ENCODE measurements at regions not wholly inside any gene's neighbourhood (a gene's known extent, or its start where the extent isn't known, plus 50 kb on each side); places are given as distances from the start of the nearest gene placed in this dataset.

- no peak overlapping the region for H3K4me2 ChIP-seq (ENCODE audit: extremely low read depth, insufficient read depth, low read length)
- TF ChIP-seq, protein P1, sequence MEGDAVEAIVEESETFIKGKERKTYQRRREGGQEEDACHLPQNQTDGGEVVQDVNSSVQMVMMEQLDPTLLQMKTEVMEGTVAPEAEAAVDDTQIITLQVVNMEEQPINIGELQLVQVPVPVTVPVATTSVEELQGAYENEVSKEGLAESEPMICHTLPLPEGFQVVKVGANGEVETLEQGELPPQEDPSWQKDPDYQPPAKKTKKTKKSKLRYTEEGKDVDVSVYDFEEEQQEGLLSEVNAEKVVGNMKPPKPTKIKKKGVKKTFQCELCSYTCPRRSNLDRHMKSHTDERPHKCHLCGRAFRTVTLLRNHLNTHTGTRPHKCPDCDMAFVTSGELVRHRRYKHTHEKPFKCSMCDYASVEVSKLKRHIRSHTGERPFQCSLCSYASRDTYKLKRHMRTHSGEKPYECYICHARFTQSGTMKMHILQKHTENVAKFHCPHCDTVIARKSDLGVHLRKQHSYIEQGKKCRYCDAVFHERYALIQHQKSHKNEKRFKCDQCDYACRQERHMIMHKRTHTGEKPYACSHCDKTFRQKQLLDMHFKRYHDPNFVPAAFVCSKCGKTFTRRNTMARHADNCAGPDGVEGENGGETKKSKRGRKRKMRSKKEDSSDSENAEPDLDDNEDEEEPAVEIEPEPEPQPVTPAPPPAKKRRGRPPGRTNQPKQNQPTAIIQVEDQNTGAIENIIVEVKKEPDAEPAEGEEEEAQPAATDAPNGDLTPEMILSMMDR (conservative IDR thresholded peaks at IDR 0.05 in 1 of 2, IDR thresholded peaks at IDR 0.05 in 1 of 2; ENCODE audit: low read depth in 1 of 2, low read length in 2 of 2) = no peak
- TF ChIP-seq EZH2 (IDR thresholded peaks at IDR 0.05; ENCODE audit: low read length, missing control alignments) = no peak
- H3K9me3 ChIP-seq (ENCODE audit: control insufficient read depth, insufficient read depth, low read depth, low read length) = no peaks in the 10 kb centered on the region
- no peaks in the 10 kb centered on the region for H3K4me1 ChIP-seq (ENCODE audit: control insufficient read depth, extremely low read depth, insufficient read depth, low read length)
- DNase-seq (ENCODE audit: low read depth in 2 of 2) = no peak
- no peak overlapping the region for H3K9ac ChIP-seq (ENCODE audit: insufficient read depth, low read length)
- no peaks in the 10 kb centered on the region for H3K36me3 ChIP-seq (ENCODE audit: control insufficient read depth, insufficient read depth, low read length)
- H3K27ac ChIP-seq (ENCODE audit: insufficient read depth, low read length) = no peak overlapping the region
- H4K20me1 ChIP-seq (ENCODE audit: control insufficient read depth, extremely low read depth, insufficient read depth, low read length) = no peaks in the 10 kb centered on the region
- no peaks in the 10 kb centered on the region for H3K79me2 ChIP-seq (ENCODE audit: control insufficient read depth, insufficient read depth, low read length)
- H3K27me3 ChIP-seq (ENCODE audit: control insufficient read depth, insufficient read depth, low read length) = no peaks in the 10 kb centered on the region
- no peak overlapping the region for H2AFZ ChIP-seq (ENCODE audit: low read length)
- H3K4me3 ChIP-seq (replicated peaks in 1 of 4; ENCODE audit: control extremely low read depth in 1 of 4, insufficient read depth in 1 of 4, low read depth in 3 of 4, low read length in 4 of 4) = no peak overlapping the region
Observed at GRCh38 chr20:30484009-30484748, 773.3 kb upstream of the DEFB115 start.

GRCh38 chr20:30484749-30485070, 772.8 kb upstream of the DEFB115 start:
- no peaks in the 10 kb centered on the region for H3K4me1 ChIP-seq (ENCODE audit: control insufficient read depth, extremely low read depth, insufficient read depth, low read length)
- H3K4me3 ChIP-seq (replicated peaks in 1 of 4; ENCODE audit: control extremely low read depth in 1 of 4, insufficient read depth in 1 of 4, low read depth in 3 of 4, low read length in 4 of 4) = no peak overlapping the region
- no peaks in the 10 kb centered on the region for H3K36me3 ChIP-seq (ENCODE audit: control insufficient read depth, insufficient read depth, low read length)
- H3K79me2 ChIP-seq (ENCODE audit: control insufficient read depth, insufficient read depth, low read length) = no peaks in the 10 kb centered on the region
- no peaks in the 10 kb centered on the region for H3K27me3 ChIP-seq (ENCODE audit: control insufficient read depth, insufficient read depth, low read length)
- H3K9me3 ChIP-seq (ENCODE audit: control insufficient read depth, insufficient read depth, low read depth, low read length) = no peaks in the 10 kb centered on the region
- no peak overlapping the region for H3K27ac ChIP-seq (ENCODE audit: insufficient read depth, low read length)
- no peak overlapping the region for H3K9ac ChIP-seq (ENCODE audit: insufficient read depth, low read length)
- no peak overlapping the region for H2AFZ ChIP-seq (ENCODE audit: low read length)
- H3K4me2 ChIP-seq (ENCODE audit: extremely low read depth, insufficient read depth, low read length) = no peak overlapping the region
- no peak for DNase-seq (ENCODE audit: low read depth in 2 of 2)
- no peak for TF ChIP-seq EZH2 (IDR thresholded peaks at IDR 0.05; ENCODE audit: low read length, missing control alignments)
- TF ChIP-seq, protein P1 (conservative IDR thresholded peaks at IDR 0.05 in 1 of 2, IDR thresholded peaks at IDR 0.05 in 1 of 2; ENCODE audit: low read depth in 1 of 2, low read length in 2 of 2) = no peak
- H4K20me1 ChIP-seq (ENCODE audit: control insufficient read depth, extremely low read depth, insufficient read depth, low read length) = no peaks in the 10 kb centered on the region

- no peak overlapping the region for H3K27ac ChIP-seq (ENCODE audit: insufficient read depth, low read length)
- H3K9me3 ChIP-seq (ENCODE audit: control insufficient read depth, insufficient read depth, low read depth, low read length) = no peaks in the 10 kb centered on the region
- H3K4me1 ChIP-seq (ENCODE audit: control insufficient read depth, extremely low read depth, insufficient read depth, low read length) = no peaks in the 10 kb centered on the region
- H3K9ac ChIP-seq (ENCODE audit: insufficient read depth, low read length) = no peak overlapping the region
- H4K20me1 ChIP-seq (ENCODE audit: control insufficient read depth, extremely low read depth, insufficient read depth, low read length) = no peaks in the 10 kb centered on the region
- H3K4me3 ChIP-seq (replicated peaks in 1 of 4; ENCODE audit: control extremely low read depth in 1 of 4, insufficient read depth in 1 of 4, low read depth in 3 of 4, low read length in 4 of 4) = no peak overlapping the region
- H3K36me3 ChIP-seq (ENCODE audit: control insufficient read depth, insufficient read depth, low read length) = no peaks in the 10 kb centered on the region
- no peak for DNase-seq (ENCODE audit: low read depth in 2 of 2)
- no peak overlapping the region for H3K4me2 ChIP-seq (ENCODE audit: extremely low read depth, insufficient read depth, low read length)
- H2AFZ ChIP-seq (ENCODE audit: low read length) = no peak overlapping the region
- no peaks in the 10 kb centered on the region for H3K79me2 ChIP-seq (ENCODE audit: control insufficient read depth, insufficient read depth, low read length)
- no peaks in the 10 kb centered on the region for H3K27me3 ChIP-seq (ENCODE audit: control insufficient read depth, insufficient read depth, low read length)
- no peak for TF ChIP-seq EZH2 (IDR thresholded peaks at IDR 0.05; ENCODE audit: low read length, missing control alignments)
- TF ChIP-seq, protein P1 (conservative IDR thresholded peaks at IDR 0.05 in 1 of 2, IDR thresholded peaks at IDR 0.05 in 1 of 2; ENCODE audit: low read depth in 1 of 2, low read length in 2 of 2) = no peak
Observed at GRCh38 chr20:30485331-30486102, 771.9 kb upstream of the DEFB115 start.

Measured in fibroblast of lung (primary cell).